Hematopoietic multipotent progenitor cell (in vitro differentiated cells): ENCODE measurements at regions not wholly inside any gene's neighbourhood (a gene's known extent, or its start where the extent isn't known, plus 50 kb on each side); places are given as distances from the start of the nearest gene placed in this dataset.

Experiments
- DNase-seq, 3 donors: peaks; one replicate each; pipeline ENCODE4 v3.0.0-alpha.2; 2011 to 2015; ENCODE audit warnings: low read depth in 2 of 3, low spot score in 2 of 3

GRCh38 chr16:9500872-9501271 lies 409.4 kb downstream of the HAPSTR1 start:
- DNase-seq: no peak

GRCh38 chr16:9503251-9503984 lies 412.0 kb downstream of the HAPSTR1 start:
- no peak for DNase-seq

- DNase-seq: no peak
Measured at GRCh38 chr16:9508328-9508936, 417.0 kb downstream of the HAPSTR1 start.

- no peak for DNase-seq
Measured at GRCh38 chr16:9509663-9510062, 418.2 kb downstream of the HAPSTR1 start.

- no peak for DNase-seq
Measured at GRCh38 chr16:9511389-9511788, 419.9 kb downstream of the HAPSTR1 start.

- DNase-seq: no peak
Measured at GRCh38 chr16:9516444-9516843, 425.0 kb downstream of the HAPSTR1 start.

- no peak for DNase-seq
Measured at GRCh38 chr16:9518051-9518450, 426.6 kb downstream of the HAPSTR1 start.

GRCh38 chr16:9518581-9518980 lies 427.1 kb downstream of the HAPSTR1 start:
- no peak for DNase-seq

- no peak for DNase-seq
Measured at GRCh38 chr16:9521749-9522370, 430.4 kb downstream of the HAPSTR1 start.

- no peak for DNase-seq
Measured at GRCh38 chr16:9522614-9523013, 431.2 kb downstream of the HAPSTR1 start.

- no peak for DNase-seq
Measured at GRCh38 chr16:9523994-9524393, 432.6 kb downstream of the HAPSTR1 start.

- DNase-seq: no peak
Measured at GRCh38 chr16:9525037-9525436, 433.6 kb downstream of the HAPSTR1 start.

- DNase-seq: no peak
Measured at GRCh38 chr16:9526791-9527190, 435.3 kb downstream of the HAPSTR1 start.

- no peak for DNase-seq
Measured at GRCh38 chr16:9527976-9528375, 436.5 kb downstream of the HAPSTR1 start.

- no peak for DNase-seq
Measured at GRCh38 chr16:9528511-9529079, 437.2 kb downstream of the HAPSTR1 start.

- no peak for DNase-seq
Measured at GRCh38 chr16:9533042-9533441, 441.6 kb downstream of the HAPSTR1 start.

- DNase-seq: no peak
Measured at GRCh38 chr16:9534759-9535158, 443.3 kb downstream of the HAPSTR1 start.

- DNase-seq: no peak
Measured at GRCh38 chr16:9536905-9537304, 445.5 kb downstream of the HAPSTR1 start.

GRCh38 chr16:9539346-9539745 lies 447.9 kb downstream of the HAPSTR1 start:
- no peak for DNase-seq

- no peak for DNase-seq
Measured at GRCh38 chr16:9541723-9542122, 450.3 kb downstream of the HAPSTR1 start.

- DNase-seq: no peak
Measured at GRCh38 chr16:9542165-9542755, 450.8 kb downstream of the HAPSTR1 start.
